Right lobe of liver (tissue), 6 donors: ENCODE measurements at regions not wholly inside any gene's neighbourhood (a gene's known extent, or its start where the extent isn't known, plus 50 kb on each side); places are given as distances from the start of the nearest gene placed in this dataset.

Experiments
- ATAC-seq, 4 donors: fragments of 200-7000 bp; cut with Tn5 transposase; one replicate each; pipeline ENCODE4 v1.9.1; 2020; ENCODE audit warnings: mild to moderate bottlenecking in 4 of 4, moderate library complexity in 4 of 4
- DNase-seq, 3 donors: peaks; one replicate each; pipeline ENCODE4 v3.0.0-alpha.2; 2020
- H3K27ac ChIP-seq, 3 donors: fragments of 200-600 bp; one replicate each; pipeline ENCODE4 v1.8.0; 2022
- H3K27me3 ChIP-seq, 2 donors: fragments of 200-600 bp; one replicate each; pipeline ENCODE4 v1.8.0; 2022
- H3K36me3 ChIP-seq, 4 donors: fragments of 200-600 bp; sonication (generic) in 1 of 4; one replicate each; pipeline versions ENCODE4 v1.5.1 to v1.8.0; 2017 to 2022; ENCODE audit warnings: control low read depth in 1 of 4
- H3K4me1 ChIP-seq, 4 donors: fragments of 200-600 bp; sonication (generic) in 1 of 4; one replicate each; pipeline versions ENCODE4 v1.5.1 to v1.8.0; 2017 to 2022; ENCODE audit warnings: control low read depth in 1 of 4
- H3K4me3 ChIP-seq, 3 donors: fragments of 200-600 bp; one replicate each; pipeline ENCODE4 v1.8.0; 2022
- H3K9me3 ChIP-seq, 4 donors: fragments of 200-600 bp; sonication (generic) in 1 of 4; one replicate each; pipeline versions ENCODE4 v1.5.1 to v1.8.0; 2017 to 2022; ENCODE audit warnings: control low read depth in 1 of 4
- CTCF ChIP-seq, 4 donors: fragments of 200-600 bp in 3 of 4; fragments of 450-650 bp in 1 of 4; IDR thresholded peaks; one replicate each; pipeline versions ENCODE4 v1.5.1 to v1.8.0; 2016 to 2022; ENCODE audit warnings: antibody characterized with exemption in 4 of 4, mild to moderate bottlenecking in 2 of 4
- POLR2A ChIP-seq: fragments of 450-650 bp; IDR thresholded peaks from one replicate; pipeline ENCODE4 v1.6.1; 2017; ENCODE audit warnings: antibody characterized with exemption, mild to moderate bottlenecking
- WGBS: methylation state at CpG from one replicate; pipeline ENCODE4 v1.1.6; 2018; ENCODE audit warnings: low coverage, low lambda C conversion rate; ENCODE audit not compliant: insufficient coverage; ENCODE audit errors: missing lambda C conversion rate; 5-methylcytosine and 5-hydroxymethylcytosine counted together
- intact Hi-C, 2 donors: fragments of 100-400 bp; cut with DNase I; formaldehyde crosslinking; loops; one replicate each; pipeline versions ENCODE4 v1.11.2 to v1.14.1; 2022
- donor health status: DM: no; HTN: yes; CAD: no.
- donor health status: DM: no; HTN: no; CAD: no.
- donor health status: DM: no; HTN: no; CAD: no.
- donor health status: DM: no; HTN: yes; CAD: no.
- donor health status: DM: no; HTN: yes; CAD: no.

GRCh38 chr7:156034397-156034796, 222.1 kb upstream of the SHH start:
- Histone ChIP-seq H3K36me3 (no peaks in the 10 kb centered on the region), H3K4me1 (no peaks in the 10 kb centered on the region), H3K27me3 (no peaks in the 10 kb centered on the region), H3K9me3 (no peaks in the 10 kb centered on the region), H3K27ac (no peak overlapping the region), H3K4me3 (no peak overlapping the region)
- DNase-seq = no peak
- intact Hi-C loops = no loop called here
- 31% methylated on average over 3 of the region's 3 CpGs for WGBS
- no peak for TF ChIP-seq CTCF (IDR thresholded peaks at IDR 0.05)
- no peak for TF ChIP-seq POLR2A
- ATAC-seq = peak in 1 of 4 donors; percentile 14

- H3K27ac ChIP-seq = no peak overlapping the region
- H3K4me1 ChIP-seq = no peaks in the 10 kb centered on the region
- DNase-seq = no peak
- intact Hi-C loops = no loop called here
- H3K27me3 ChIP-seq = no peaks in the 10 kb centered on the region
- no peaks in the 10 kb centered on the region for H3K9me3 ChIP-seq
- TF ChIP-seq POLR2A (no peak), CTCF (IDR thresholded peaks at IDR 0.05) (no peak)
- no peak for ATAC-seq
- H3K4me3 ChIP-seq = no peak overlapping the region
- H3K36me3 ChIP-seq = no peaks in the 10 kb centered on the region
Measured at GRCh38 chr7:156032973-156033372, 220.7 kb upstream of the SHH start.

GRCh38 chr7:156031679-156032478, 219.6 kb upstream of the SHH start:
- H3K9me3 ChIP-seq = no peaks in the 10 kb centered on the region
- H3K4me3 ChIP-seq = no peak overlapping the region
- no peak for TF ChIP-seq CTCF (IDR thresholded peaks at IDR 0.05)
- TF ChIP-seq POLR2A = no peak
- intact Hi-C loops = no loop called here
- ATAC-seq (peak in 1 of 4 donors; percentile 10), DNase-seq (peak in 1 of 3 donors; percentile 29)
- no peak overlapping the region for H3K27ac ChIP-seq
- H3K27me3 ChIP-seq = no peaks in the 10 kb centered on the region
- WGBS = 100% methylated on average over 1 of the region's 7 CpGs
- no peaks in the 10 kb centered on the region for H3K36me3 ChIP-seq
- H3K4me1 ChIP-seq = no peaks in the 10 kb centered on the region

GRCh38 chr7:156029460-156030007, 217.3 kb upstream of the SHH start:
- Histone ChIP-seq H3K4me3 (no peak overlapping the region), H3K9me3 (no peaks in the 10 kb centered on the region), H3K27me3 (no peaks in the 10 kb centered on the region), H3K36me3 (no peaks in the 10 kb centered on the region), H3K4me1 (no peaks in the 10 kb centered on the region), H3K27ac (no peak overlapping the region)
- DNase-seq (peak in 1 of 3 donors; percentile 23), ATAC-seq (no peak)
- intact Hi-C loops = no loop called here
- WGBS = 76% methylated on average over 7 of the region's 12 CpGs
- TF ChIP-seq CTCF (IDR thresholded peaks at IDR 0.05) (no peak), POLR2A (no peak)
